ENCODE measurements at regions not wholly inside any gene's neighbourhood (a gene's known extent, or its start where the extent isn't known, plus 50 kb on each side); places are given as distances from the start of the nearest gene placed in this dataset.

- Histone ChIP-seq H4K91ac (replicated peaks; ENCODE audit: insufficient read length, low read length) (no peak overlapping the region), H3K14ac (ENCODE audit: insufficient read length) (no peak overlapping the region), H2AK5ac (ENCODE audit: low read depth, low read length) (no peak overlapping the region), H2BK15ac (ENCODE audit: low read length) (no peak overlapping the region), H3K56ac (replicated peaks; ENCODE audit: insufficient read length, low read depth, low read length) (no peak overlapping the region), H3K79me1 (ENCODE audit: low read depth, low read length) (no peaks in the 10 kb centered on the region), H2AFZ (ENCODE audit: low read length) (no peak overlapping the region), H3K9me3 (ENCODE audit: insufficient read depth in 2 of 2, low read depth in 1 of 2, low read length in 1 of 2) (no peaks in the 10 kb centered on the region), H3K4me3 (ENCODE audit: extremely low read depth in 1 of 4, insufficient read depth in 2 of 4, low read depth in 3 of 4, low read length in 4 of 4) (no peak overlapping the region), H2BK120ac (replicated peaks; ENCODE audit: low read depth, low read length) (no peak overlapping the region), H3K4ac (replicated peaks; ENCODE audit: insufficient read length, low read depth, low read length) (no peak overlapping the region), H3K23ac (ENCODE audit: insufficient read length) (no peak overlapping the region), H3K18ac (ENCODE audit: extremely low read depth, low read length) (no peak overlapping the region), H2BK12ac (ENCODE audit: low read depth, low read length) (no peak overlapping the region), H2BK20ac (ENCODE audit: low read length) (no peak overlapping the region), H3K27me3 (replicated peaks in 1 of 4; ENCODE audit: control insufficient read depth in 3 of 4, extremely low read depth in 1 of 4, insufficient read depth in 3 of 4, low read length in 3 of 4) (peaks cover 0 to 1% (median 0%) of the 10 kb centered on the region in 4 experiments; a peak in 1 of 7 replicates), H4K5ac (ENCODE audit: insufficient read length, low read depth, low read length) (no peak overlapping the region), H3K9ac (replicated peaks in 1 of 4; ENCODE audit: extremely low read depth in 1 of 4, low read depth in 3 of 4, low read length in 3 of 4) (no peak overlapping the region), H3K27ac (ENCODE audit: low read depth, low read length) (no peak overlapping the region), H4K20me1 (replicated peaks in 1 of 2; ENCODE audit: control insufficient read depth in 1 of 2, insufficient read depth in 2 of 2, low read length in 2 of 2) (no peaks in the 10 kb centered on the region), H3K4me1 (replicated peaks in 1 of 4; ENCODE audit: control insufficient read depth in 3 of 4, insufficient read depth in 4 of 4, low read length in 3 of 4) (peaks cover 0 to 5% (median 2%) of the 10 kb centered on the region in 4 experiments; a peak in 1 of 7 replicates), H3K36me3 (ENCODE audit: control insufficient read depth in 2 of 4, insufficient read depth in 4 of 4, low read length in 3 of 4) (no peaks in the 10 kb centered on the region), H3K23me2 (ENCODE audit: low read depth, low read length) (no peaks in the 10 kb centered on the region), H2BK5ac (ENCODE audit: low read depth, low read length) (no peak overlapping the region), H3K79me2 (ENCODE audit: control insufficient read depth in 1 of 2, insufficient read depth in 2 of 2, low read length in 2 of 2) (no peaks in the 10 kb centered on the region), H3K4me2 (ENCODE audit: insufficient read depth in 1 of 2, low read depth in 2 of 2, low read length in 2 of 2) (no peak overlapping the region; a peak in 1 of 4 replicates), H4K8ac (ENCODE audit: extremely low read depth, insufficient read depth, low read length) (no peak overlapping the region)
- no peak for DNase-seq (ENCODE audit: low read depth in 1 of 2, low spot score in 2 of 2)
- 73% methylated on average over 6 of the region's 6 CpGs; no CpG with 5 or more reads in 1 of the 2 experiments for WGBS, 2 experiments (ENCODE audit: extremely low coverage in 1 of 2, insufficient coverage in 1 of 2, insufficient read length in 1 of 2, insufficient replicate concordance in 2 of 2, low coverage in 1 of 2, low lambda C conversion rate in 2 of 2, missing lambda C conversion rate in 1 of 2)
- POLR2A ChIA-PET (ENCODE audit: partially characterized antibody) = no interaction called here
- FAIRE-seq = no peak
- CTCF ChIA-PET (ENCODE audit: partially characterized antibody) = no interaction called here
- no peak for TF ChIP-seq RAD21 (IDR thresholded peaks at IDR 0.05 in 1 of 2, conservative IDR thresholded peaks at IDR 0.05 in 1 of 2; ENCODE audit: low read depth in 2 of 2, low read length in 2 of 2)
Measured at GRCh38 chr7:85262891-85263290, 76.0 kb upstream of the SEMA3D start.

All from H1 (cell line).